Vagina (tissue), 2 donors: ENCODE measurements at regions not wholly inside any gene's neighbourhood (a gene's known extent, or its start where the extent isn't known, plus 50 kb on each side); places are given as distances from the start of the nearest gene placed in this dataset.

ENCODE experiments used
- CTCF ChIP-seq, 3 experiments: fragments of 450-650 bp in 2 of 3; fragments of 200-600 bp in 1 of 3; sonication (generic) in 1 of 3; IDR thresholded peaks; one replicate each; pipeline ENCODE4 v1.5.1; 2017 to 2019; ENCODE audit warnings: antibody characterized with exemption in 3 of 3, mild to moderate bottlenecking in 2 of 3, moderate library complexity in 2 of 3
- POLR2A ChIP-seq, 2 donors: fragments of 450-650 bp; IDR thresholded peaks; one replicate each; pipeline ENCODE4 v1.6.1; 2017; ENCODE audit warnings: antibody characterized with exemption in 2 of 2, mild to moderate bottlenecking in 2 of 2, moderate library complexity in 2 of 2
- POLR2AphosphoS5 ChIP-seq, 2 donors: sonication (generic); formaldehyde crosslinking; IDR thresholded peaks; one replicate each; pipeline ENCODE4 v1.9.0; 2017; ENCODE audit warnings: antibody characterized with exemption in 2 of 2, mild to moderate bottlenecking in 2 of 2, low read depth in 1 of 2; ENCODE audit not compliant: insufficient read depth in 1 of 2

GRCh38 chrX:445727-446126 lies 59.0 kb upstream of the PPP2R3B start:
- TF ChIP-seq CTCF (IDR thresholded peaks at IDR 0.05) (no peak), POLR2AphosphoS5 (IDR thresholded peaks at IDR 0.05; ENCODE audit: insufficient read depth in 1 of 2, low read depth in 1 of 2) (no peak), POLR2A (IDR thresholded peaks at IDR 0.05) (no peak)
